Keratinocyte (primary cell): ENCODE measurements at regions not wholly inside any gene's neighbourhood (a gene's known extent, or its start where the extent isn't known, plus 50 kb on each side); places are given as distances from the start of the nearest gene placed in this dataset.

Source experiments
- DNase-seq: peaks from one replicate; pipeline ENCODE4 v3.0.0-alpha.2; 2011; ENCODE audit warnings: low read depth, missing footprints, low spot score
- FAIRE-seq: peaks from 2 replicates; lab custom pipeline; 2011; peaks lifted over from hg19 to GRCh38; lab: Jason Lieb, UNC
- H2AFZ ChIP-seq: 2 replicates; pipeline ENCODE4 v1.6.0; 2012; ENCODE audit warnings: low read length, control low read depth, inconsistent platforms; ENCODE audit not compliant: control insufficient read depth
- H3K27ac ChIP-seq: 2 replicates; pipeline ENCODE4 v1.5.1; 2011; ENCODE audit warnings: low read length; ENCODE audit not compliant: control insufficient read depth, insufficient read depth
- H3K27me3 ChIP-seq: 3 replicates; pipeline ENCODE4 v1.6.0; 2011; ENCODE audit warnings: low read length; ENCODE audit not compliant: control insufficient read depth, insufficient read depth; ENCODE audit errors: extremely low read depth
- H3K36me3 ChIP-seq, 2 experiments: 2 replicates in 1 of 2; 3 replicates in 1 of 2; pipeline ENCODE4 v1.5.1; 2011; ENCODE audit warnings: low read length in 2 of 2, mild to moderate bottlenecking in 1 of 2; ENCODE audit not compliant: control insufficient read depth in 2 of 2, insufficient read depth in 2 of 2; ENCODE audit errors: extremely low read depth in 1 of 2
- H3K4me1 ChIP-seq: 3 replicates; pipeline ENCODE4 v1.5.1; 2011; ENCODE audit warnings: low read length; ENCODE audit not compliant: control insufficient read depth, insufficient read depth; ENCODE audit errors: extremely low read depth
- H3K4me2 ChIP-seq: 3 replicates; pipeline ENCODE4 v1.6.0; 2011; ENCODE audit warnings: low read depth, low read length; ENCODE audit not compliant: control insufficient read depth, insufficient read depth; ENCODE audit errors: extremely low read depth
- H3K4me3 ChIP-seq, 3 experiments: fragments of 200-600 bp in 1 of 3; sonication (generic) in 1 of 3; 2 replicates in 2 of 3; 3 replicates in 1 of 3; pipeline ENCODE4 v1.5.1; 2011 to 2016; ENCODE audit warnings: low read length in 3 of 3, mild to moderate bottlenecking in 3 of 3, control low read depth in 2 of 3, inconsistent platforms in 1 of 3, low read depth in 1 of 3, mixed read lengths in 1 of 3, mixed run types in 1 of 3, moderate library complexity in 1 of 3; ENCODE audit not compliant: control insufficient read depth in 2 of 3, insufficient read depth in 2 of 3; ENCODE audit errors: extremely low read depth in 1 of 3
- H3K79me2 ChIP-seq: 2 replicates; pipeline ENCODE4 v1.6.0; 2012; ENCODE audit warnings: low read length; ENCODE audit not compliant: control insufficient read depth, insufficient read depth
- H3K9ac ChIP-seq: 3 replicates; pipeline ENCODE4 v1.6.0; 2011; ENCODE audit warnings: low read length; ENCODE audit not compliant: control insufficient read depth, insufficient read depth; ENCODE audit errors: extremely low read depth
- H3K9me1 ChIP-seq: 3 replicates; pipeline ENCODE4 v1.6.0; 2011; ENCODE audit warnings: low read length; ENCODE audit not compliant: control insufficient read depth, insufficient read depth; ENCODE audit errors: extremely low read depth
- H3K9me3 ChIP-seq: 2 replicates; pipeline ENCODE4 v1.5.1; 2012; ENCODE audit warnings: low read depth, low read length; ENCODE audit not compliant: control insufficient read depth
- H4K20me1 ChIP-seq: 3 replicates; pipeline ENCODE4 v1.6.0; 2011; ENCODE audit warnings: low read length; ENCODE audit not compliant: control insufficient read depth, insufficient read depth; ENCODE audit errors: extremely low read depth
- EZH2 ChIP-seq: IDR thresholded peaks from one replicate; pipeline ENCODE4 v1.6.1; 2012; ENCODE audit warnings: inconsistent platforms, mild to moderate bottlenecking, low read length, moderate library complexity
- dilution Hi-C: fragments of 300-500 bp; cut with MboI; formaldehyde crosslinking; loops from one replicate; pipeline ENCODE4 v1.7.0; 2020; ENCODE audit warnings: low sequenced_read_pairs; ENCODE audit not compliant: extremely low pct_ligation_motif_present
- TF ChIP-seq, protein P1 (sequence below), 3 experiments: IDR thresholded peaks in 1 of 3; conservative IDR thresholded peaks in 1 of 3; optimal IDR thresholded peaks in 1 of 3; 2 replicates in 2 of 3; 3 replicates in 1 of 3; pipeline versions ENCODE3 to v1.5.1; 2011; ENCODE audit warnings: low read length in 3 of 3, mild to moderate bottlenecking in 3 of 3, moderate library complexity in 2 of 3, control low read depth in 1 of 3, inconsistent platforms in 1 of 3; ENCODE audit not compliant: insufficient read depth in 2 of 3; ENCODE audit errors: extremely low read depth in 1 of 3

DNA sequence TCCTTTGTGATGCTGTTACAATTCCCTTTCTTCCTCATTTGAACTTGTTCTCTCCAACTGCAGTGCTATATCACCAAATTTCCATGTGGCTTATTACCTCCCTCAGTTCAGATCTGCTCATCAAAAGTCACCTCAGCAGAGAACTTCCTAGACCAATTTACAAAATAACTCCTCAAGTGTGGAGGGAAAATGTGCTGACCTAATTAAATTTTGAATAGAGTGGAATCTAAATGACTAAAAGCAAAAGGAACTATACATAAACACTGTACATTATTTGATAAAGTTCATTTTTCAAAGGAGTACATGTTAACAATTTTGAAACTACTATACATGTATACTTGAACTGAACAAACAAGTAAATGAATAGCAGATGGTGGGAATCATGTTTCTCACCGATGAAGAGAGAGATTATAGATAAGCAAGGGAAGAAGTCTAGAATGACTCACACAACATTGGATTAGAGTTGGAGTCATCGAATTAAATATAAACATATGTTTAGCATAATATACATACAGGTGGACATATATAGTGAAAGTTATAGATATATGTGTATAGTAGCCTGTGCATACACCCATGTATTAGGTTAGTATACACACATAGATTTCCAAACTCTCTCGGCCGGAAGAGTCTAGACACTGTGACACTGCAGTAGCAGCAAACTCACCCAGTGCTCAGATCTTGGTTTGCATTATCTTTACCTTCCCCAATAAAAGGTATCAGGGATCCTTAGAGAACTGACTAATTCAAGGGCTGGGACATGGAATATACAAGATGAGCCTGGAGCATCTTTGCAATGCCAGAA, 318.7 kb downstream of the PCDH18 start:
- no peaks in the 10 kb centered on the region for H3K79me2 ChIP-seq
- no peak overlapping the region for H3K4me2 ChIP-seq
- no peaks in the 10 kb centered on the region for H3K4me1 ChIP-seq
- FAIRE-seq (no peak), DNase-seq (no peak)
- no peaks in the 10 kb centered on the region for H4K20me1 ChIP-seq
- H2AFZ ChIP-seq: no peak overlapping the region
- TF ChIP-seq, protein P1, sequence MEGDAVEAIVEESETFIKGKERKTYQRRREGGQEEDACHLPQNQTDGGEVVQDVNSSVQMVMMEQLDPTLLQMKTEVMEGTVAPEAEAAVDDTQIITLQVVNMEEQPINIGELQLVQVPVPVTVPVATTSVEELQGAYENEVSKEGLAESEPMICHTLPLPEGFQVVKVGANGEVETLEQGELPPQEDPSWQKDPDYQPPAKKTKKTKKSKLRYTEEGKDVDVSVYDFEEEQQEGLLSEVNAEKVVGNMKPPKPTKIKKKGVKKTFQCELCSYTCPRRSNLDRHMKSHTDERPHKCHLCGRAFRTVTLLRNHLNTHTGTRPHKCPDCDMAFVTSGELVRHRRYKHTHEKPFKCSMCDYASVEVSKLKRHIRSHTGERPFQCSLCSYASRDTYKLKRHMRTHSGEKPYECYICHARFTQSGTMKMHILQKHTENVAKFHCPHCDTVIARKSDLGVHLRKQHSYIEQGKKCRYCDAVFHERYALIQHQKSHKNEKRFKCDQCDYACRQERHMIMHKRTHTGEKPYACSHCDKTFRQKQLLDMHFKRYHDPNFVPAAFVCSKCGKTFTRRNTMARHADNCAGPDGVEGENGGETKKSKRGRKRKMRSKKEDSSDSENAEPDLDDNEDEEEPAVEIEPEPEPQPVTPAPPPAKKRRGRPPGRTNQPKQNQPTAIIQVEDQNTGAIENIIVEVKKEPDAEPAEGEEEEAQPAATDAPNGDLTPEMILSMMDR (optimal IDR thresholded peaks at IDR 0.05 in 1 of 3, IDR thresholded peaks at IDR 0.05 in 1 of 3, conservative IDR thresholded peaks at IDR 0.05 in 1 of 3; ENCODE audit: extremely low read depth in 1 of 3, insufficient read depth in 2 of 3, low read length in 3 of 3): no peak
- no peak for TF ChIP-seq EZH2
- H3K9me3 ChIP-seq: no peaks in the 10 kb centered on the region
- H3K27ac ChIP-seq: no peak overlapping the region
- no peaks in the 10 kb centered on the region for H3K27me3 ChIP-seq
- H3K9ac ChIP-seq: no peak overlapping the region
- H3K4me3 ChIP-seq: no peak overlapping the region
- no peaks in the 10 kb centered on the region for H3K9me1 ChIP-seq
- no peaks in the 10 kb centered on the region for H3K36me3 ChIP-seq
- dilution Hi-C loops: no loop called here

DNA sequence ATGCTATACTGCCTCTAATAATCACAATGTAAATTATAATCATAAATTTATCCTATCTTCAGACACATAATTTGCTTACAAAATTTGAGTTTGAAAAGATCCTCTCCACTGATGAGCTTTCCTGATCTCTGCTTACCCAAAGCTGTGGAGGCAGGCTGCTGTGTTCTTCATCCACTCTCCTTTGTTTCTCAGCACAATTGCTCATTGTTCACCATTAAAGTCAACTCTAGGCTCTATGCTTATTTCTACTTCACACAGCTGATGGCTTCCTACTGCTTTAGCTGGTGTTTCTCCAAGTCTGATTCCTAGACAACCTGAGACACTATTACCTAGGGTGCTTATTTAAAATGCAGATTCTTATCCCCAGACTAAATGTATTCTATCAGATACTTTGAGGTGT, 319.7 kb downstream of the PCDH18 start:
- DNase-seq: no peak
- TF ChIP-seq, protein P1 (optimal IDR thresholded peaks at IDR 0.05 in 1 of 3, IDR thresholded peaks at IDR 0.05 in 1 of 3, conservative IDR thresholded peaks at IDR 0.05 in 1 of 3; ENCODE audit: extremely low read depth in 1 of 3, insufficient read depth in 2 of 3, low read length in 3 of 3): no peak
- no peak for TF ChIP-seq EZH2
- no peaks in the 10 kb centered on the region for H3K27me3 ChIP-seq
- H3K9me1 ChIP-seq: no peaks in the 10 kb centered on the region
- no peak overlapping the region for H3K4me2 ChIP-seq
- no peak overlapping the region for H3K9ac ChIP-seq
- no peaks in the 10 kb centered on the region for H4K20me1 ChIP-seq
- no peaks in the 10 kb centered on the region for H3K4me1 ChIP-seq
- FAIRE-seq: no peak
- H3K9me3 ChIP-seq: no peaks in the 10 kb centered on the region
- dilution Hi-C loops: no loop called here
- H3K4me3 ChIP-seq: no peak overlapping the region
- no peaks in the 10 kb centered on the region for H3K79me2 ChIP-seq
- no peaks in the 10 kb centered on the region for H3K36me3 ChIP-seq
- H3K27ac ChIP-seq: no peak overlapping the region
- no peak overlapping the region for H2AFZ ChIP-seq
